ENCODE measurements at regions not wholly inside any gene's neighbourhood (a gene's known extent, or its start where the extent isn't known, plus 50 kb on each side); places are given as distances from the start of the nearest gene placed in this dataset.

GRCh38 chr1:57637155-57637554 lies 213.3 kb upstream of the DAB1 start:
- H3K27ac Mint-ChIP-seq (ENCODE audit: unreplicated experiment), result no peak overlapping the region
- no peak overlapping the region for H3K4me3 Mint-ChIP-seq (ENCODE audit: unreplicated experiment)
- H3K36me3 Mint-ChIP-seq (ENCODE audit: low read depth), result no peaks in the 10 kb centered on the region
- peaks cover 9% of the 10 kb centered on the region for H3K4me1 Mint-ChIP-seq (ENCODE audit: low read depth)
- H3K27me3 Mint-ChIP-seq (ENCODE audit: low read depth), result peaks cover 9% of the 10 kb centered on the region
- no peaks in the 10 kb centered on the region for H3K9me3 Mint-ChIP-seq (ENCODE audit: low read depth)
- no peak for TF ChIP-seq CTCF (IDR thresholded peaks at IDR 0.05)
- no peak for DNase-seq (ENCODE audit: low spot score)

GRCh38 chr1:57633881-57634280 lies 210.0 kb upstream of the DAB1 start:
- H3K4me1 Mint-ChIP-seq (ENCODE audit: low read depth), result peaks cover 9% of the 10 kb centered on the region
- no peak overlapping the region for H3K27ac Mint-ChIP-seq (ENCODE audit: unreplicated experiment)
- H3K4me3 Mint-ChIP-seq (ENCODE audit: unreplicated experiment), result no peak overlapping the region
- no peak for TF ChIP-seq CTCF (IDR thresholded peaks at IDR 0.05)
- no peaks in the 10 kb centered on the region for H3K36me3 Mint-ChIP-seq (ENCODE audit: low read depth)
- no peaks in the 10 kb centered on the region for H3K9me3 Mint-ChIP-seq (ENCODE audit: low read depth)
- H3K27me3 Mint-ChIP-seq (ENCODE audit: low read depth), result peaks cover 5% of the 10 kb centered on the region
- no peak for DNase-seq (ENCODE audit: low spot score)

- Mint-ChIP-seq H3K27me3 (ENCODE audit: low read depth) (no peaks in the 10 kb centered on the region), H3K27ac (ENCODE audit: unreplicated experiment) (no peak overlapping the region), H3K36me3 (ENCODE audit: low read depth) (no peaks in the 10 kb centered on the region), H3K9me3 (ENCODE audit: low read depth) (no peaks in the 10 kb centered on the region), H3K4me3 (ENCODE audit: unreplicated experiment) (no peak overlapping the region), H3K4me1 (ENCODE audit: low read depth) (peaks cover 9% of the 10 kb centered on the region)
- TF ChIP-seq CTCF (IDR thresholded peaks at IDR 0.05), result no peak
- no peak for DNase-seq (ENCODE audit: low spot score)
Measured at GRCh38 chr1:57633056-57633455, 209.2 kb upstream of the DAB1 start.

- no peak for DNase-seq (ENCODE audit: low spot score)
- Mint-ChIP-seq H3K4me1 (ENCODE audit: low read depth) (peaks cover 9% of the 10 kb centered on the region), H3K27me3 (ENCODE audit: low read depth) (no peaks in the 10 kb centered on the region), H3K36me3 (ENCODE audit: low read depth) (no peaks in the 10 kb centered on the region), H3K27ac (ENCODE audit: unreplicated experiment) (no peak overlapping the region), H3K4me3 (ENCODE audit: unreplicated experiment) (no peak overlapping the region), H3K9me3 (ENCODE audit: low read depth) (no peaks in the 10 kb centered on the region)
- TF ChIP-seq CTCF (IDR thresholded peaks at IDR 0.05), result no peak
Measured at GRCh38 chr1:57632401-57632800, 208.5 kb upstream of the DAB1 start.

GRCh38 chr1:57627612-57628011 lies 203.8 kb upstream of the DAB1 start:
- peaks cover 21% of the 10 kb centered on the region for H3K4me1 Mint-ChIP-seq (ENCODE audit: low read depth)
- H3K9me3 Mint-ChIP-seq (ENCODE audit: low read depth), result no peaks in the 10 kb centered on the region

More at GRCh38 chr1:57627612-57628011, 203.8 kb upstream of the DAB1 start:
- Mint-ChIP-seq H3K27me3 (ENCODE audit: low read depth) (no peaks in the 10 kb centered on the region), H3K27ac (ENCODE audit: unreplicated experiment) (no peak overlapping the region), H3K36me3 (ENCODE audit: low read depth) (no peaks in the 10 kb centered on the region), H3K4me3 (ENCODE audit: unreplicated experiment) (no peak overlapping the region)
- no peak for TF ChIP-seq CTCF (IDR thresholded peaks at IDR 0.05)
- DNase-seq (ENCODE audit: low spot score), result no peak

Data from chondrocyte (in vitro differentiated cells).